ENCODE measurements at regions not wholly inside any gene's neighbourhood (a gene's known extent, or its start where the extent isn't known, plus 50 kb on each side); places are given as distances from the start of the nearest gene placed in this dataset.

DNA sequence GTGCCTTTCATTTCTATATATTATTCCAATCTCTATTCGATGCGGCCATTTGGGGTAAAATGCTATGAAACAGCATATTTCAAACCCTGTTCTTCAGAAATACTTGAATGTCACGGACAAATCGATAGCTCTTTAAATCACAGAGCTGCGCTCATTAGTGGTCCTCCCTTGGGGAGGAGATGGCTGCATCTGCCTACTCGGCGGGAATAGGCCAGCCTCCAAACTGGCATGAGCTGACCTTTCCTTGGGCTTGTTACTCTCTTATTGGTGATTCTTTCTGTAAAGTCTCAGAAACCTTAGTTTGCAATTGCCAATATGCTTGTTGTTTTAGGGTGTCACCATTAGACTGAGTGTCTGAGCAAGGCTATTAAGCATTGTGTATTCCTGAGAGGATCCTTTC, 120.9 kb downstream of the BDH1 start:
- intact Hi-C loops (cut with DNase I): loop anchor here (5.0 kb wide), 1 partner anchor 38 kb away; no protein-coding TSS in a partner anchor
- ATAC-seq: no peak
- no peak for DNase-seq (ENCODE audit: missing footprints)

- intact Hi-C loops (cut with DNase I): loop anchor here (5.0 kb wide), 1 partner anchor 35 kb away; no protein-coding TSS in a partner anchor
- no peak for DNase-seq (ENCODE audit: missing footprints)
- peak; percentile 70 for ATAC-seq
Measured at GRCh38 chr3:197432384-197433127, 123.2 kb downstream of the BDH1 start.

DNA sequence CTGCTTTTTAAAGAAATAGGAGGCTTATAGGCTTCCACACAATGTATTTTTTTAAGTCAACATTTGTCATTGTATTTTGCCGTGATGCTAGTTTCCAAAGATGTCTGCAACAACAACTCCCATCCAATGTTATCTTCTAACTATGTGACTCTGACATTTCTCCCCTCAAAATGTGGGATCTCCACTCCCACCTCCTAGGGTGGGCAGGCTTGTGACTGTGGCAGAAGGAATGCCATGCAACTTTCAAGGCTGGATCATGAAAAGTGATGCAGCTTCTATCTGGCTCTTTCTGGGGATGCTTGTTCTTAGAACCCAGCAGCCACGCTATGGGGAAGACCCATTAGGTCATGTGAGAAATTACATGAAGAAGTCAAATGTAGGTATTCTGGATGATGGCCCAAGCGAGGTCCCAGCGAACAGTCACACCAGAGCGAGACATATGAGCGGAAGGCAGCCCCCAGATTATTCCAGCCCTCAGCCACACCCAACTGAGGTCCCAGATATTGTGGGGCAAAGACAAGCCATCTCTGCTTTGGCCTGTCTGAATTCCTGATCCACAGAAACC, 124.3 kb downstream of the BDH1 start:
- ATAC-seq (no peak), DNase-seq (ENCODE audit: missing footprints) (no peak)
- intact Hi-C loops (cut with DNase I): loop anchor here (5.0 kb wide), 1 partner anchor 34 kb away; no protein-coding TSS in a partner anchor

DNA sequence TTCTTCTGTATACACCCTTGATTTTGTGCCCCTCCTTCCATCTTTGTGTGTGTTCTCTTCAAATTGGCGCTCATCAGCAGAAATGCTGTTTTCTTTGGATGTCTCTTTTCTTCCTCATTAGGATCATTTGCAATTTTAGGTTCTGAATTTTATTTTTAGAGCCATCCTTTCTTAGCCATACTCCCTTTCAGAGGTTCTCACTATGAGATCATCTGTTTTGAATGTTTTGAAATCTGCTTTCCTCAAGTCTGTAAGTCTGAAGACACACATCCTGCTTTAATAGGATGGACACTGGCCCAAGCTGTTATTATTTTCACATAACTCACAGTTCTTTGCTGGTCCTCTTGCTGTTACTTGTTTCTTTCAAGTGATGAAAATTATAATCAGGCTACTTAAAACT, 124.8 kb downstream of the BDH1 start:
- ATAC-seq (peak; percentile 55), DNase-seq (ENCODE audit: missing footprints) (no peak)
- intact Hi-C loops (cut with DNase I): loop anchor here (5.0 kb wide), 1 partner anchor 34 kb away; no protein-coding TSS in a partner anchor

- DNase-seq (ENCODE audit: missing footprints): no peak
- ATAC-seq: peak; percentile 17
- intact Hi-C loops (cut with DNase I): loop anchor here (5.0 kb wide), 1 partner anchor 33 kb away; no protein-coding TSS in a partner anchor
Measured at GRCh38 chr3:197430502-197430901, 125.3 kb downstream of the BDH1 start.

DNA sequence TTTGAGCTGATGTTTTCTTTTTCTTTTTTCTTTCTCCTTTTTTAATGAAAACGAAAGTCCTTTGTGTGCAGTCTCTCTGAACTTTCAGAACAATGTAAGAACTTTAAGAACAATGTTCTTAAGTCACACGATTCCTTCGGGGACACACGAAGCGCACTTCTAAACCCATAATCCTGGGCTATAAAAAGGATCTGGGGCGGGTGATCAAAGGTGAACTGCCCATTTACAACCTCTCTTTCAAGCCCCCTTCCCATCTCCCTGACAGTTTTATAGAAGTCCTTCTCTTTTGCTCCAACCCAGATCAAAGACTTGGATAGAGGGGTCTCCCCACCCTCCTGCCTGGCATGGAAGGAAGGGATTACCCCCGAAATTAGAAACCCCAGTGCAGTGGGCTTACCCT, 126.8 kb downstream of the BDH1 start:
- ATAC-seq (no peak), DNase-seq (ENCODE audit: missing footprints) (no peak)
- intact Hi-C loops (cut with DNase I): no loop called here

- DNase-seq (ENCODE audit: missing footprints) (no peak), ATAC-seq (peak; percentile 56)
- intact Hi-C loops (cut with DNase I): no loop called here
Measured at GRCh38 chr3:197428117-197428801, 127.5 kb downstream of the BDH1 start.

DNA sequence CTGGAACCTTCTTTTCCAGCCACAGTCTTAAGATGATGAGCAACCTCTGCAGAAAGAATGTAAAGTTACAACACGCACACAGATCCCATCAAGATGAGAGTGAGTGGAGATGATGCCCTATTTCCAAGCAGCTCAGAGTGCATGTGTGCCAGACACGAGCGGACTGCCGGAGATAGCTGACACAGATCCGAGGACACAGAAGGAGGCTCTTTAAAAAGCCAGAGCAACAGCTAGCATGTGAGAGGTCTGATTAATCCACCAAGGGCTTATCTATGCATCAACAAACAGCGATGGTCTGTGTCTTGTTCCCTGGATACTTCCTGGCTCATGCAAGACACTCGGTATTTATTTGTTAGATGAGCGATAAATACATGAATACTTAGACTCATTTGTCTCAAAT, 128.6 kb upstream of the DLG1 start:
- ATAC-seq (no peak), DNase-seq (ENCODE audit: missing footprints) (no peak)
- intact Hi-C loops (cut with DNase I): no loop called here

GRCh38 chr3:197426121-197426566, 127.7 kb upstream of the DLG1 start:
- intact Hi-C loops (cut with DNase I): no loop called here
- ATAC-seq (no peak), DNase-seq (ENCODE audit: missing footprints) (no peak)

DNA sequence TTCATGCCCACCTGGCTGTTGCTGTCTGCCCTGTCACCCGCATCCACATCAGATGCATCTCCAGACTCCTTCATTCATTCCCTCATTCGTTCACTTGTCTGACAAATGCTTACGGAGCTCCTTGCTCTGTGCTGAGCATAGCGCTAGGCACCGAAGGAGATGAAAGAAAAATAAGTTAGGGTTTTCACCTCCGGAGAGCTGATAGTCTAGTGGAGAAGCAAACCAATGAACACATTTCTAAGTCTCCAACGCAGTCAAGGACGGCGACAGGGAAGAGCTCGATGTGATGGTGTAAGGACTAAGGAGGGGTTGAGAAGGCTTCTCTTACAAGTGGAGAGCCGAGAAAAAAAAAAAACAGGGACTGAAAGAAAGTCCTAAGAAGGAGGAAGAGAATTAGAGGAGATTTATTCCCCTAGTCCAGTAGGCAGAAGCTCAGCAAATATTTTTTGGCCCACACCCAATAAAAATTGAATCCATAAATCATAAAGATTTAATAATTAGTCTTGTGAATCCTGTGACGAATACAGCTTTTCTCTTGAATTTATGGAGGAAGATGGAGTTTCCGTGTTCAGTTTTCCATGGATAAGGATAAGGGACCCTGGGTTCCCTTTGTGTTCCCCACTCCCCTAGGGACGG, 127.2 kb upstream of the DLG1 start:
- ATAC-seq: no peak
- no peak for DNase-seq (ENCODE audit: missing footprints)
- intact Hi-C loops (cut with DNase I): no loop called here

- DNase-seq (ENCODE audit: missing footprints): no peak
- ATAC-seq: no peak
- intact Hi-C loops (cut with DNase I): no loop called here
Measured at GRCh38 chr3:197424674-197425484, 126.5 kb upstream of the DLG1 start.

DNA sequence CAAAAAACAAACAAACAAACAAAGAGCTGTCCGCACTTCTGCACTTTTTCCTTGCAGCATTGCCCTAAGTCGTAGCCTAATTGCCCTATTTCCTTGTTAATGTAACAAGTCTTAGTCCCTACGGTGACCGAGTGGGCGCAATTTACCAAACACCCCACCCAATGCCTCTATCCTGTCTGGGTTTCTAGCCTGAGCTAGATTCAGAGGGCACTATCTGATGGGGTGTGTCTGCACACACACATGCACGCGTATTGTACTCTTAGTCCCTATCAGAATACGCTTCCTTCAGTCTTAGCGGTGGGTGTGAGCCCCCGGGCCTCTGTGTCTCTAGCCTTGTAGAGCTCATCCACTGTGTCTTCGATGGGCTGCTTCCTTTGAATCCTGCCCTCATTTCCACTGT, 125.9 kb upstream of the DLG1 start:
- intact Hi-C loops (cut with DNase I): no loop called here
- ATAC-seq (no peak), DNase-seq (ENCODE audit: missing footprints) (no peak)

GRCh38 chr3:197423376-197423775, 125.0 kb upstream of the DLG1 start:
- intact Hi-C loops (cut with DNase I): no loop called here

DNA sequence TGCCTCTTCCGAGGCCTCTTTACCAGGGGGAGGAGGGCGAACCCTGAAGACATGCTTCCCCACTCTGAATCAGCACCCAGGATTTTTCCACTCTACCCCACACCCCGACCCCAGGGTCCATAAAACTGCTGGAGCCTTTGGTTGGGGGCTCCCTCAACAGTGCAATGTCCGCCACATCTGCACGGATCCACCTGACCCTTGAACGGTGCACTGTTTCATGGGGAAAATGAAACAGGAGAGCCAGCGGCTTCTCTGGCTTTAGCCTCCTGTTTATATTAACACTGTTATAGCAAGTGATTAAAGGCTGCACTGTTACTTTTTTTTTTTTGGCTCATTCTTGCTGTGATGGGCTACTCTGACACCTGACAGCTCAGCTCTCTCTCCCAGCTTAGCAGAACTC, 124.1 kb upstream of the DLG1 start:
- intact Hi-C loops (cut with DNase I): no loop called here
- no peak for DNase-seq (ENCODE audit: missing footprints)
- no peak for ATAC-seq

More at GRCh38 chr3:197423376-197423775, 125.0 kb upstream of the DLG1 start:
- DNase-seq (ENCODE audit: missing footprints) (no peak), ATAC-seq (no peak)

DNA sequence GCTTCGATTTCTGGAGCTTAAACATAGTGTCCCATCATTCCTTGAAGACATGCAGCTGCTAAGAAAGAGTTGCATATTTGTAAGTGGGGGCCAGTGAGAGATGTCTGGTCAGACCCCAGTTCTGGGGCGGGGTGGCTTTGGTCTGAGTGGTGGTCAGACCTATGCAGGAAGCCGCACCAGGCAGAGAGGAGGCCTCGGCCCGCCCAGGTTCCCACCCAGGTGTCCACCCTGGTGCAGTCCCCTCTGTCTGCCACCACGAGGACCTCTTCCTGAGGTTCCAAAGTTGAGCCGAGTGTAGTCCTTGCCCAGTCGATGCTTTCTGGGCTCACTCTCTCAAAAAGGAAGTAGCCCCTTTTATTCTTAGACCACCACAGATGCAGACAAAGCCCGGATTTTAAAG, 122.6 kb upstream of the DLG1 start:
- no peak for DNase-seq (ENCODE audit: missing footprints)
- ATAC-seq: no peak
- intact Hi-C loops (cut with DNase I): no loop called here

DNA sequence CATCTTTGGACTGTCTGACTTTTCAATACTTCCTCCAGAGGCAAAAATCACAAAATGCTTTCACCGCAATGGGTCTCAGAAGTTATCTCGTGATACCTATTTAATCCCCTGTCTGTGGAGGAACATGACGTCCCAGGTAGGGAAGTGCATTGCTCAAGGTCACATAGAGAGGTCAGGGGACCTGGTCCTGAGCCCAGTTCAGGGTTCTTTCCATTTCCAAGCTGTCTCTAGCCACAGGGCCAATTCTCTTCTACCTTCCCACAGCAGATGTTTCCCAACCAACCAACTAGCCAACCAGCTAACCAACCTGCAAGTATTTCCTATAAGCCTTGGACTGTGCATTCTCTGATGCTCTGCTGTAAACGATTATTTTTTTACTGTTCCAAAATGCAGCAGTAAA, 122.2 kb upstream of the DLG1 start:
- intact Hi-C loops (cut with DNase I): no loop called here
- DNase-seq (ENCODE audit: missing footprints) (no peak), ATAC-seq (no peak)

GRCh38 chr3:197420115-197420514, 121.7 kb upstream of the DLG1 start:
- intact Hi-C loops (cut with DNase I): no loop called here
- ATAC-seq (peak; percentile 81), DNase-seq (ENCODE audit: missing footprints) (no peak)

- DNase-seq (ENCODE audit: missing footprints): no peak
- intact Hi-C loops (cut with DNase I): no loop called here
- no peak for ATAC-seq
Measured at GRCh38 chr3:197419696-197420095, 121.3 kb upstream of the DLG1 start.
